Upper lobe of right lung (tissue), 1 donor: ENCODE measurements at regions not wholly inside any gene's neighbourhood (a gene's known extent, or its start where the extent isn't known, plus 50 kb on each side); places are given as distances from the start of the nearest gene placed in this dataset.
A peak's percentile ranks its signal among the peaks of the same experiment; 100 is the strongest.

Experiments
- ATAC-seq: fragments of 200-7000 bp; cut with Tn5 transposase; one replicate; pipeline ENCODE4 v1.9.1; 2020; ENCODE audit warnings: mild to moderate bottlenecking, moderate library complexity
- DNase-seq: peaks from one replicate; pipeline ENCODE4 v3.0.0-alpha.2; 2020
- H3K27ac ChIP-seq: fragments of 200-600 bp; one replicate; pipeline ENCODE4 v1.8.0; 2022
- H3K27me3 ChIP-seq: fragments of 200-600 bp; one replicate; pipeline ENCODE4 v1.8.0; 2022; ENCODE audit warnings: mild to moderate bottlenecking
- H3K36me3 ChIP-seq: fragments of 200-600 bp; one replicate; pipeline ENCODE4 v1.8.0; 2022
- H3K4me1 ChIP-seq: fragments of 200-600 bp; one replicate; pipeline ENCODE4 v1.8.0; 2022
- H3K4me3 ChIP-seq: fragments of 200-600 bp; one replicate; pipeline ENCODE4 v1.8.0; 2022; ENCODE audit warnings: mild to moderate bottlenecking
- H3K9me3 ChIP-seq: fragments of 200-600 bp; one replicate; pipeline ENCODE4 v1.8.0; 2022
- CTCF ChIP-seq: fragments of 200-600 bp; IDR thresholded peaks from one replicate; pipeline ENCODE4 v1.8.0; 2022; ENCODE audit warnings: antibody characterized with exemption
- intact Hi-C: fragments of 100-400 bp; cut with DNase I; formaldehyde crosslinking; loops from one replicate; pipeline ENCODE4 v1.11.0; 2022
- donor health status: DM: no; HTN: yes; CAD: no; lungs with severe emphysema.

GRCh38 chr2:21580391-21580790 is 456.6 kb downstream of the TDRD15 start:
- Histone ChIP-seq H3K4me1 (no peaks in the 10 kb centered on the region), H3K27ac (no peak overlapping the region), H3K9me3 (no peaks in the 10 kb centered on the region), H3K36me3 (no peaks in the 10 kb centered on the region), H3K27me3 (no peaks in the 10 kb centered on the region), H3K4me3 (no peak overlapping the region)
- DNase-seq (no peak), ATAC-seq (no peak)
- intact Hi-C loops = no loop called here
- no peak for TF ChIP-seq CTCF

- Histone ChIP-seq H3K4me3 (no peak overlapping the region), H3K4me1 (no peaks in the 10 kb centered on the region), H3K27ac (no peak overlapping the region), H3K36me3 (no peaks in the 10 kb centered on the region), H3K27me3 (no peaks in the 10 kb centered on the region), H3K9me3 (no peaks in the 10 kb centered on the region)
- intact Hi-C loops = no loop called here
- DNase-seq = no peak
- no peak for ATAC-seq
- no peak for TF ChIP-seq CTCF
Observed at GRCh38 chr2:21585881-21586280, 462.1 kb downstream of the TDRD15 start.

- Histone ChIP-seq H3K27me3 (no peaks in the 10 kb centered on the region), H3K36me3 (no peaks in the 10 kb centered on the region), H3K27ac (no peak overlapping the region), H3K4me3 (no peak overlapping the region), H3K4me1 (no peaks in the 10 kb centered on the region), H3K9me3 (no peaks in the 10 kb centered on the region)
- intact Hi-C loops = no loop called here
- no peak for TF ChIP-seq CTCF
- ATAC-seq (no peak), DNase-seq (no peak)
Observed at GRCh38 chr2:21590026-21590690, 466.4 kb downstream of the TDRD15 start.

- ATAC-seq (no peak), DNase-seq (no peak)
- Histone ChIP-seq H3K4me1 (no peaks in the 10 kb centered on the region), H3K27me3 (no peaks in the 10 kb centered on the region), H3K4me3 (no peak overlapping the region), H3K36me3 (no peaks in the 10 kb centered on the region), H3K27ac (no peak overlapping the region), H3K9me3 (no peaks in the 10 kb centered on the region)
- TF ChIP-seq CTCF = no peak
- intact Hi-C loops = no loop called here
Observed at GRCh38 chr2:21591926-21592325, 468.2 kb downstream of the TDRD15 start.

GRCh38 chr2:21599417-21599816 is 475.6 kb downstream of the TDRD15 start:
- no peaks in the 10 kb centered on the region for H3K4me1 ChIP-seq
- intact Hi-C loops = no loop called here
- ATAC-seq = peak; percentile 77
- H3K27ac ChIP-seq = no peak overlapping the region
- H3K36me3 ChIP-seq = no peaks in the 10 kb centered on the region
- no peaks in the 10 kb centered on the region for H3K9me3 ChIP-seq
- H3K27me3 ChIP-seq = no peaks in the 10 kb centered on the region
- TF ChIP-seq CTCF = no peak
- no peak overlapping the region for H3K4me3 ChIP-seq
- DNase-seq = no peak

GRCh38 chr2:21602789-21603188 is 479.0 kb downstream of the TDRD15 start:
- Histone ChIP-seq H3K4me1 (no peaks in the 10 kb centered on the region), H3K9me3 (no peaks in the 10 kb centered on the region), H3K4me3 (no peak overlapping the region), H3K27ac (no peak overlapping the region), H3K36me3 (no peaks in the 10 kb centered on the region), H3K27me3 (no peaks in the 10 kb centered on the region)
- no peak for TF ChIP-seq CTCF
- ATAC-seq = no peak
- intact Hi-C loops = no loop called here
- no peak for DNase-seq
